Activated naive CD4-positive, alpha-beta T cell treated with anti-CD3 and anti-CD28 coated beads, Interleukin-2, amount 50 U/mL, for 24 hours (primary cell): ENCODE measurements at regions not wholly inside any gene's neighbourhood (a gene's known extent, or its start where the extent isn't known, plus 50 kb on each side); places are given as distances from the start of the nearest gene placed in this dataset.

Source experiments
- H3K27ac Mint-ChIP-seq: one replicate; pipeline ENCODE4 v1.8.0; 2021; ENCODE audit warnings: mild to moderate bottlenecking, mixed read lengths
- H3K27me3 Mint-ChIP-seq: one replicate; pipeline ENCODE4 v1.8.0; 2021; ENCODE audit warnings: mixed read lengths
- H3K36me3 Mint-ChIP-seq: one replicate; pipeline ENCODE4 v1.8.0; 2021; ENCODE audit warnings: mixed read lengths
- H3K4me1 Mint-ChIP-seq: one replicate; pipeline ENCODE4 v1.8.0; 2021; ENCODE audit warnings: mixed read lengths
- H3K4me3 Mint-ChIP-seq: one replicate; pipeline ENCODE4 v1.8.0; 2021; ENCODE audit warnings: mild to moderate bottlenecking, mixed read lengths
- H3K9me3 Mint-ChIP-seq: one replicate; pipeline ENCODE4 v1.8.0; 2021; ENCODE audit warnings: mixed read lengths

DNA sequence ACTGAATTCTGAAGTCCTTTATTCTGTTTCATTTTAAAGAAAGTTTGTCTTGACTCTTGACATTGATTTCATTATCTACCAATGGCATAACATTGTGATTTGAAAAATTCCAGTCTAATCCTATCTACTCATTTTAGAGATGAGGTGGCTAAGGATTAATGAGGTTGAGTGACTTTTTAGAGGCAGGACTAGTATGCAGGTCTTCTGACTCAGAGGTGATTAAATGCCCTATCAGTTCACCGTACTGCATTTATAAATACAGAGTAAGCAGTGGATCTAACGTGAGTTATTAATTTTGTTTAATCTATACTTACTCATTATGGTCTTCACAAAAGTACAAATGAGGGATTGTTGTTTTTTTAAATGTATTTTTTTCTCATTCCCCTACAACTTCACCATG lies 277.6 kb downstream of the PTBP2 start:
- H3K36me3 Mint-ChIP-seq = no peaks in the 10 kb centered on the region
- no peaks in the 10 kb centered on the region for H3K4me1 Mint-ChIP-seq
- no peak overlapping the region for H3K27ac Mint-ChIP-seq
- H3K4me3 Mint-ChIP-seq = no peak overlapping the region
- peaks cover 11% of the 10 kb centered on the region for H3K27me3 Mint-ChIP-seq
- peaks cover 4% of the 10 kb centered on the region for H3K9me3 Mint-ChIP-seq

- Mint-ChIP-seq H3K27ac (no peak overlapping the region), H3K36me3 (no peaks in the 10 kb centered on the region), H3K27me3 (peaks cover 11% of the 10 kb centered on the region), H3K4me3 (no peak overlapping the region), H3K4me1 (no peaks in the 10 kb centered on the region), H3K9me3 (peaks cover 4% of the 10 kb centered on the region)
These were observed 282.5 kb downstream of the PTBP2 start for GRCh38 chr1:97004054-97004453.

DNA sequence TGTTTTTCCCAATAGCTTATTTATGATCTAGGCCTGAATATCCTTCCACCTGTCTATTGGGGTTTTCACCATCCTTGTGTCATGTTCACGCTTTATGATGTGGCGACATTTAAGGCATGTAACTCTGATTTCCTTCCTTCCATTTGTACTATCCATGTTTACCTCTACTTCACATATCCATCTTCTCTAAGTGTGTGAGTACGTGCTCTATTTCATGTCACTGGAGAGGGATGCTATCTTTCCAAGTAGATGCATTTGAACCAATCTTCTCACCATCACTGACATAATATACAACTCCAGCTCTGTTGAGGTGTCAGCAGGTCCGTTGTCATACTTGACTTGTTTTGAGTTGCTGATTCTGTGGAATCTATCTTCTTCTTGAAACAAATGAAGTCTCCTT lies 283.2 kb downstream of the PTBP2 start:
- H3K27ac Mint-ChIP-seq = no peak overlapping the region
- H3K4me1 Mint-ChIP-seq = no peaks in the 10 kb centered on the region
- H3K9me3 Mint-ChIP-seq = peaks cover 4% of the 10 kb centered on the region
- H3K27me3 Mint-ChIP-seq = peaks cover 7% of the 10 kb centered on the region
- no peak overlapping the region for H3K4me3 Mint-ChIP-seq
- H3K36me3 Mint-ChIP-seq = no peaks in the 10 kb centered on the region

GRCh38 chr1:97006044-97006661 lies 284.6 kb downstream of the PTBP2 start:
- Mint-ChIP-seq H3K9me3 (peaks cover 4% of the 10 kb centered on the region), H3K27ac (no peak overlapping the region), H3K4me1 (no peaks in the 10 kb centered on the region), H3K36me3 (no peaks in the 10 kb centered on the region), H3K27me3 (peaks cover 2% of the 10 kb centered on the region), H3K4me3 (no peak overlapping the region)

- Mint-ChIP-seq H3K4me3 (no peak overlapping the region), H3K36me3 (no peaks in the 10 kb centered on the region), H3K27ac (no peak overlapping the region), H3K27me3 (no peaks in the 10 kb centered on the region), H3K9me3 (no peaks in the 10 kb centered on the region), H3K4me1 (no peaks in the 10 kb centered on the region)
These were observed 286.4 kb downstream of the PTBP2 start for GRCh38 chr1:97007840-97008604.

GRCh38 chr1:97010566-97011264 lies 289.1 kb downstream of the PTBP2 start:
- Mint-ChIP-seq H3K36me3 (no peaks in the 10 kb centered on the region), H3K27ac (no peak overlapping the region), H3K27me3 (no peaks in the 10 kb centered on the region), H3K9me3 (no peaks in the 10 kb centered on the region), H3K4me3 (no peak overlapping the region), H3K4me1 (no peaks in the 10 kb centered on the region)

DNA sequence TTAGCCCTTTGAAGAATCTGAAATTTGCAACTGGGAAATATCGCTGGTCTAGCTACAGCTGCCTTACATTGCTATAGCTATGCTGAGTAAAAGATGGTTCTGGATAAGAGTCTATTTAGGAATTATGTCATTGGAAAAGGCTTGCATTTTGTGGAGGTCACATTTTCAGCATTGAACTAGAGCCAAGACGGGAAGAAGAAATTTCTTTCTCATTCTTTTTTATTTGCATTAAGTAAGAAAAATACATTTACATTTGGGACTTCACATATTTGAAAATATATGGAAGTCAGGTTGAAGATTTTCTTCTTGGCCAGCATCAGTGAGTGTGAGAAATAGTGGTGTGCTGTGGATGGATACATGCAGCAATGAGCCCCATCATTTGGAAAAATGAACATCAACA lies 291.6 kb downstream of the PTBP2 start:
- no peak overlapping the region for H3K27ac Mint-ChIP-seq
- H3K4me3 Mint-ChIP-seq = no peak overlapping the region
- no peaks in the 10 kb centered on the region for H3K36me3 Mint-ChIP-seq
- H3K27me3 Mint-ChIP-seq = peaks cover 2% of the 10 kb centered on the region
- no peaks in the 10 kb centered on the region for H3K9me3 Mint-ChIP-seq
- H3K4me1 Mint-ChIP-seq = no peaks in the 10 kb centered on the region

DNA sequence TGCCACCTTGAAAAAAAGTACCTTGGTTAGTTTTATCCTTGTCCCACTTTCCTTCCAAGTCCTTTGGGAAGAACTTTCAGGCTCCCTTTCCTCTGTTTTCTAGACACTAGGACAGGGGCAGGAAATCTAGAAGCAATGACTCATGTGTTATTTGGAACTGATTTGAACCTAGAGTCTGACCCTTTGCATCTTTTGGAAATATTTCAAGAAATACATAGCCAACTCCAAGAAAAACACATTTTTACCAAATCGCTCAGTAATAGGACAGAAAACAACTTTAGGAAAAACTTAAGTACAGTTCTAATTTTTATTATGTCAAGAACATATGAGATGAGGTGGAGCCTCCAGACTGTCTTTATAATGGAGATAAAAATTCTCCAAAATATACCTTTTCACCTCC lies 292.4 kb downstream of the PTBP2 start:
- Mint-ChIP-seq H3K9me3 (no peaks in the 10 kb centered on the region), H3K36me3 (no peaks in the 10 kb centered on the region)

GRCh38 chr1:97014426-97014825 lies 292.8 kb downstream of the PTBP2 start:
- no peaks in the 10 kb centered on the region for H3K4me1 Mint-ChIP-seq
- H3K27me3 Mint-ChIP-seq = peaks cover 5% of the 10 kb centered on the region
- no peaks in the 10 kb centered on the region for H3K9me3 Mint-ChIP-seq
- no peaks in the 10 kb centered on the region for H3K36me3 Mint-ChIP-seq
- no peak overlapping the region for H3K27ac Mint-ChIP-seq
- H3K4me3 Mint-ChIP-seq = no peak overlapping the region

More for the DNA sequence above, 292.4 kb downstream of the PTBP2 start:
- Mint-ChIP-seq H3K27me3 (peaks cover 5% of the 10 kb centered on the region), H3K4me3 (no peak overlapping the region), H3K27ac (no peak overlapping the region), H3K4me1 (no peaks in the 10 kb centered on the region)

DNA sequence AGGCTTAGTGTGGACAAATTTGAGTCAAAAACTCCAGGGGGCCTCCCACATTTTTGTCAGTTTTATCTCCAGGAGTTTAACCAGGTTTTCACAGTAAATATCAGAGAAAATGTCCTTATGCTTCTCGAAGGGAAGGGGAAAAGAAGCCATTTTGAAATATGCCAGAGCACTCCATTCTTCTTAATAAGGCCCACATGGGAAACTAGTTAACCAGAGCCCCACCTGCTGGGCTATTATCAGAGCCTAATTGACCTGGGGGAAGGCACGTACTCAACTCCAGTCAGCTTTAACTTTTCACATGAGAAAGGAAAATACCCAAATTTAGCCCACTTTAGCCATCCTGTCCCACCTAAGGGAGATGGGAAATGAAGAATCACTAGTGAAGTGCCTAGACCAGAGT lies 296.3 kb downstream of the PTBP2 start:
- Mint-ChIP-seq H3K4me3 (no peak overlapping the region), H3K9me3 (no peaks in the 10 kb centered on the region), H3K4me1 (no peaks in the 10 kb centered on the region), H3K36me3 (no peaks in the 10 kb centered on the region), H3K27me3 (peaks cover 5% of the 10 kb centered on the region), H3K27ac (no peak overlapping the region)
